BJ (cell line): ENCODE measurements at regions not wholly inside any gene's neighbourhood (a gene's known extent, or its start where the extent isn't known, plus 50 kb on each side); places are given as distances from the start of the nearest gene placed in this dataset.

Experiments used
- CTCF ChIA-PET: fragments of 350-600 bp; formaldehyde crosslinking; extraction: SDS; loops from one replicate; lab custom pipeline; 2021; ENCODE audit warnings: antibody characterized with exemption, inconsistent platforms; lab: Yijun Ruan, JAX
- POLR2A ChIA-PET: fragments of 300-600 bp; sonication (Branson Sonifier 250); formaldehyde crosslinking; extraction: SDS; loops from one replicate; lab custom pipeline; 2021; ENCODE audit warnings: antibody characterized with exemption; lab: Charles Lee
- DNase-seq: peaks from one replicate; pipeline ENCODE4 v3.0.0-alpha.2; 2011; ENCODE audit warnings: low read depth
- H3K27me3 ChIP-seq: 2 replicates; pipeline ENCODE4 v1.6.0; 2011; ENCODE audit warnings: low read length; ENCODE audit not compliant: control insufficient read depth, insufficient read depth
- H3K36me3 ChIP-seq: 2 replicates; pipeline ENCODE4 v1.5.1; 2011; ENCODE audit warnings: low read length; ENCODE audit not compliant: control insufficient read depth, insufficient read depth
- H3K4me3 ChIP-seq: 2 replicates; pipeline ENCODE4 v1.5.1; 2011; ENCODE audit warnings: low read depth, mild to moderate bottlenecking, control low read depth, low read length
- TF ChIP-seq, protein P1 (sequence below): IDR thresholded peaks from 2 replicates; pipeline ENCODE4 v1.5.1; 2011; ENCODE audit warnings: low read depth, mild to moderate bottlenecking, control low read depth, inconsistent platforms, low read length, moderate library complexity; ENCODE audit not compliant: insufficient read depth

DNA sequence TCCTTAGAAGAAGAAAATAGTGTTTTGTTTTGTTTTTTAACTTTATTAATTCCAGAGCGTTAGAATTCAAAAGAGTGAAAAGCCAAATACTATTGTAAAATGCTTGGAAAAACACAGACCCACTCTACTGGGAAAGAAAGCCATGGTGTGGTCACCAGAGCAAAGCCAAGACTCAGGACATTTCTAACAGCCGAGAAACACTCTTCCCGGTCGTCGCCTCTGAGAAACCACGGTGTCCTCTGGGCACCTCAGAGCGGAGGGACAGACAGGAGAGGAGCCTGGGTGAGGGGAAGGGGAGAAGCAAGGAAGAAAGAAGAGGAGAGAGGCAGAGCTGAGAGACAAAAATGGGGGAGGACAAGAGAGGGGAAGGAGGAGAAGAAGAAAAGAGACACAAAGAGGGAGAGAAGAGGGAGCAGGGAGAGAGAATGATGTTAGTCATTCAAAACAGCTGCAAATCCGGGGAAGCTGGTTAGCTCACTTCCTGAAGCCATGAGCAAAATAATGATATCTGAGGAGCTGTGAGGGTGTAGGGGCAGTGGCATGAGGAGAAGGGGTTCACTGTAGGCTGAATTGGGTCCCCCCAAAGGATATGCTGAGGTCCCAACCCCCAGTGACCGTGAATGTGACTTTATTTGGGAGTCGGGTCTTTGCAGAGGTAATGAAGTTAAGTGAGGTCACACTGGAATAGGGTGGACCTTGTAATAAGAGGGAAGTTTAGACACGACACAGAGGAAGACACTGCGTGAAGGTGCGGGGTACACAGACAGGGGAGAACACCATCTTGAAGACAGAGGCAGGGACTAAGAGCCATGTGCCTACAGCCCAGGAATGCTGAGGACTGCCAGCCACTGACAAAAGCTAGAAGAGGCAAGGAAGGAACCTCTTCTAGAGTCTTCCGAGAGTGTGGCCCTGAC lies 58.2 kb upstream of the DMRTB1 start:
- no peak overlapping the region for H3K4me3 ChIP-seq
- H3K36me3 ChIP-seq, result no peaks in the 10 kb centered on the region
- ChIA-PET CTCF (interaction anchor here (1.0 to 7.9 kb wide), 4 partner anchors 8 to 135 kb away, joined by 3 to 60 read pairs (median 20); no protein-coding TSS in a partner anchor), POLR2A (no interaction called here)
- peaks cover 13% of the 10 kb centered on the region for H3K27me3 ChIP-seq
- no peak for DNase-seq
- TF ChIP-seq, protein P1, sequence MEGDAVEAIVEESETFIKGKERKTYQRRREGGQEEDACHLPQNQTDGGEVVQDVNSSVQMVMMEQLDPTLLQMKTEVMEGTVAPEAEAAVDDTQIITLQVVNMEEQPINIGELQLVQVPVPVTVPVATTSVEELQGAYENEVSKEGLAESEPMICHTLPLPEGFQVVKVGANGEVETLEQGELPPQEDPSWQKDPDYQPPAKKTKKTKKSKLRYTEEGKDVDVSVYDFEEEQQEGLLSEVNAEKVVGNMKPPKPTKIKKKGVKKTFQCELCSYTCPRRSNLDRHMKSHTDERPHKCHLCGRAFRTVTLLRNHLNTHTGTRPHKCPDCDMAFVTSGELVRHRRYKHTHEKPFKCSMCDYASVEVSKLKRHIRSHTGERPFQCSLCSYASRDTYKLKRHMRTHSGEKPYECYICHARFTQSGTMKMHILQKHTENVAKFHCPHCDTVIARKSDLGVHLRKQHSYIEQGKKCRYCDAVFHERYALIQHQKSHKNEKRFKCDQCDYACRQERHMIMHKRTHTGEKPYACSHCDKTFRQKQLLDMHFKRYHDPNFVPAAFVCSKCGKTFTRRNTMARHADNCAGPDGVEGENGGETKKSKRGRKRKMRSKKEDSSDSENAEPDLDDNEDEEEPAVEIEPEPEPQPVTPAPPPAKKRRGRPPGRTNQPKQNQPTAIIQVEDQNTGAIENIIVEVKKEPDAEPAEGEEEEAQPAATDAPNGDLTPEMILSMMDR, result no peak

DNA sequence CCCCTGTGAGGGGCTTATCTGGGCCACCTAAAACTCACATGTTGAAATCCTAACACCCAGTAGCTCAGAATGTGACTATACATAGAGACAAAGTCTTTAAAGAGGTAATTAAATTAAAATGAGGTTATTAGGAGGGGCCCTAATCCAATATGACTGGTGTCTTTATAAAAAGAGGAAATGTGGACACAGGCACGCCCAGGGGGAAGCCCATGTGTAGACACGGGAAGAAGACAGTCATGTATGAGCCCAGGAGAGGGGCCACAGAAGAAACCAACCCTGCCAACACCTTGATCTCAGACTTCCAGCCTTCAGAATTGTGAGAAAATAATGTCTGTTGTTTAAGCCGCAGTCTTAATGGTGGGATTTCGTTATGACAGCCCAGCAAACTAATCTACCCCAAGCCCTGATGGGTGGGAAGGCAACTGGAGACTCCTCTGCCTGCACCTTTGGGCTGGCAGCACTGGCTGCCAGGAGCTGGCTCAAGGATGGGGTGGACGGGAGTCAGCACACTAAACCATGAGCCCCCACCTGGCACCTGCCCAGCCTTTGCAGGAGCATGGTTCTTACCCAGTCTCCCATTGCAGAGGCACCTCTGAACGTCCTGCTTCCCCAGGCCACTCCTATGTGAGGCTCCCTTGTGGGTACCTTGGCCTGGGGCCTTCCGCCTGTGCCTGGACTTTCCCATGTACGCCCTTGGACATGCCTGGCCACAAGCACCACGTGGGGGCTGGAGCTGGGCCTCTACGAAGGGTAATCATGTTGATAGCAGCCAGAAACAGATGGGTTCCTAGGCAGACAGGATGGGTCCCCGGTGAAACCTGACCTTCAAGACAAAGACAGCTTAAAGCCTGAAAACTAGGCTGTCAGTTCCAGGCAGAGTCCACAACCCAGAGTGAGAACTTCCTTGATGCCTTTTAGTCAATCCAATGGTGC lies 57.1 kb upstream of the DMRTB1 start:
- Histone ChIP-seq H3K36me3 (no peaks in the 10 kb centered on the region), H3K27me3 (peaks cover 11% of the 10 kb centered on the region), H3K4me3 (no peak overlapping the region)
- TF ChIP-seq, protein P1, result no peak
- ChIA-PET CTCF (interaction anchor here (1.1 to 7.9 kb wide), 3 partner anchors 9 to 127 kb away, joined by 3 to 60 read pairs (median 36); no protein-coding TSS in a partner anchor), POLR2A (no interaction called here)
- DNase-seq, result no peak

DNA sequence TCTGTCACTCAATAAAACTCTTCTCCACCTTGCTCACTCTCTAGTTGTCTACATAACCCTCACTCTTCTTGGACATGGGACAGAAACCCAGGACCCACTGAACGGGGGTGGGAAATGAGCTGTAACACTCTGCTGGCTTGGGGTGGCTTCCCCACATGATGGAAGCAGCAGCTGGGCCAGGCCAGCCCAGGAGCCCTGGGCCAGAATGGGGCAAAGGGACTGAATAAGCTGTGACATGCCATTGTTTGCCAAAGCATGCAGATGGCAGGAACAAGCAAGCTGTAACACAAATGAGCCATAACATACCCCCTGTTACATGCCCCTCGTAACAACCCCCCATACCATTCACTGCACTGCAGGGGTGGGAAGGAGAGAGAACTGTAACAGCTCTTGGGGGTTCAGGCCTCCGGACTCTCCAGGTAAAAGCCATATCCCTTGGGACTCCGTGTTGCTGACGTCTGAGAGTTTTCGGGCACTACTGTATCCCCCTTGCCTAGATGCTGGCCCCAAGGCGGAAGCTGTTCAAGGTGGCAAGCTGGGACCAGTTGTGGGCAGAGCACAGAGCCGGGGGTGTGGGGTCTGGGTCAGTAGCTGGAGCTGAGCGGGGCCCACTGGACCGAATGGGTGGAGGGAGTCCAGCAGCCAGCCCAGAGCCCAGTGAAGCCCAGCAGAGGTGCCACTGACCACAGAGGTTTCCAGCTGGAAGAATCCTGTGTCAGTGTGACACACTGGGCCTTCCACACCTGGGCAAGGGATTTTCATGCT lies 56.1 kb upstream of the DMRTB1 start:
- Histone ChIP-seq H3K4me3 (no peak overlapping the region), H3K36me3 (no peaks in the 10 kb centered on the region), H3K27me3 (peaks cover 12% of the 10 kb centered on the region)
- POLR2A ChIA-PET, result no interaction called here
- no peak for DNase-seq
- CTCF ChIA-PET, result interaction anchor here (1.0 to 5.4 kb wide), 3 partner anchors 9 to 125 kb away, joined by 4 to 36 read pairs (median 10); no protein-coding TSS in a partner anchor
- TF ChIP-seq, protein P1, result no peak

DNA sequence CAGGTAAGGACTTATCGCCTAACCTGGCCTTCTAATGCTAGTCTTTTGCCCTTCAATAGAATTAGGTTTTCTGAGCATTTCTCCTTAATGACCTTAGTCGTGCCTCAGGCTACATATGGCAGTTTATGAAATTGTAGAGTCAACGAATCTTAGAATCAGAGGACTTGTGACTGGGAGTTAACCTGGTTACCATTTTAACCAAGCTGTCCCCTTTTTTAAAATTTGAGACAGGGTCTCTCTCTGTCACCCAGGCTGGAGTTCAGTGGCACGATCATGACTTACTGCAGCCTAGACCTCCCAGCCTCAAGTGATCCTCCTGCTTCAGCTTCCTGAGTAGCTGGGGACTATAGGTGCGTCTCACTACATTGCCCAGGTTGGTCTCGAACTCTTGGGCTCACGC lies 53.5 kb upstream of the DMRTB1 start:
- H3K27me3 ChIP-seq, result peaks cover 12% of the 10 kb centered on the region
- TF ChIP-seq, protein P1, result no peak
- DNase-seq, result no peak
- POLR2A ChIA-PET, result no interaction called here
- CTCF ChIA-PET, result interaction anchor here (5.4 kb wide), 1 partner anchor 13 kb away, joined by 36 read pairs; no protein-coding TSS in a partner anchor
- H3K4me3 ChIP-seq, result no peak overlapping the region
- no peaks in the 10 kb centered on the region for H3K36me3 ChIP-seq
